Mesendoderm (in vitro differentiated cells): ENCODE measurements at regions not wholly inside any gene's neighbourhood (a gene's known extent, or its start where the extent isn't known, plus 50 kb on each side); places are given as distances from the start of the nearest gene placed in this dataset.

Experiments
- DNase-seq: peaks from one replicate; pipeline ENCODE4 v3.0.0; 2013
- H2AK5ac ChIP-seq: 2 replicates; pipeline ENCODE4 v1.6.1; 2013; ENCODE audit warnings: low read length, inconsistent platforms
- H2BK120ac ChIP-seq: 2 replicates; pipeline ENCODE4 v1.6.1; 2013; ENCODE audit warnings: low read depth, mild to moderate bottlenecking, low read length, moderate library complexity, mixed read lengths
- H2BK15ac ChIP-seq: replicated peaks from 2 replicates; pipeline ENCODE4 v1.6.1; 2013; ENCODE audit warnings: low read depth, mild to moderate bottlenecking, moderate library complexity
- H2BK5ac ChIP-seq: 2 replicates; pipeline ENCODE4 v1.6.1; 2013; ENCODE audit warnings: low read length, inconsistent platforms
- H3K18ac ChIP-seq: 2 replicates; pipeline ENCODE4 v1.6.1; 2013; ENCODE audit warnings: mild to moderate bottlenecking, low read length, mixed read lengths
- H3K23ac ChIP-seq: one replicate; pipeline ENCODE4 v1.6.1; 2013; ENCODE audit warnings: low read length
- H3K27ac ChIP-seq: 2 replicates; pipeline ENCODE4 v1.5.1; 2013; ENCODE audit warnings: low read depth, mild to moderate bottlenecking, inconsistent platforms, low read length, moderate library complexity
- H3K27me3 ChIP-seq: 2 replicates; pipeline ENCODE4 v1.6.1; 2013; ENCODE audit warnings: low read length, control low read depth, mild to moderate bottlenecking, inconsistent platforms; ENCODE audit not compliant: insufficient read depth, poor library complexity
- H3K36me3 ChIP-seq: 2 replicates; pipeline ENCODE4 v1.6.1; 2013; ENCODE audit warnings: low read length, inconsistent platforms; ENCODE audit not compliant: control insufficient read depth, insufficient read depth
- H3K4ac ChIP-seq: one replicate; pipeline ENCODE4 v1.6.1; 2013; ENCODE audit warnings: low read depth, mild to moderate bottlenecking, low read length, moderate library complexity
- H3K4me1 ChIP-seq: 2 replicates; pipeline ENCODE4 v1.6.1; 2013; ENCODE audit warnings: low read depth, low read length, inconsistent platforms; ENCODE audit not compliant: control insufficient read depth
- H3K4me2 ChIP-seq: 2 replicates; pipeline ENCODE4 v1.6.1; 2013; ENCODE audit warnings: low read length
- H3K4me3 ChIP-seq: 2 replicates; pipeline ENCODE4 v1.5.1; 2013; ENCODE audit warnings: mild to moderate bottlenecking, low read length
- H3K56ac ChIP-seq: one replicate; pipeline ENCODE4 v1.6.1; 2013; ENCODE audit warnings: low read length
- H3K79me1 ChIP-seq: 2 replicates; pipeline ENCODE4 v1.6.1; 2013; ENCODE audit warnings: low read length, inconsistent platforms
- H3K79me2 ChIP-seq: 2 replicates; pipeline ENCODE4 v1.6.1; 2013; ENCODE audit warnings: mild to moderate bottlenecking, low read length; ENCODE audit not compliant: control insufficient read depth, insufficient read depth
- H3K9ac ChIP-seq: 2 replicates; pipeline ENCODE4 v1.6.1; 2013; ENCODE audit warnings: low read length, inconsistent platforms
- H4K5ac ChIP-seq: one replicate; pipeline ENCODE4 v1.6.1; 2013; ENCODE audit warnings: low read length
- H4K8ac ChIP-seq: one replicate; pipeline ENCODE4 v1.6.1; 2013; ENCODE audit warnings: low read depth, mild to moderate bottlenecking, control low read depth, low read length, moderate library complexity
- WGBS: extraction: QIAGEN DNeasy Blood & Tissue Kit; methylation state at CpG from one replicate; pipeline ENCODE4 v1.1.7; 2013; ENCODE audit warnings: low lambda C conversion rate, missing lambda C conversion rate; ENCODE audit not compliant: insufficient coverage; ENCODE audit errors: extremely low coverage; 5-methylcytosine and 5-hydroxymethylcytosine counted together

DNA sequence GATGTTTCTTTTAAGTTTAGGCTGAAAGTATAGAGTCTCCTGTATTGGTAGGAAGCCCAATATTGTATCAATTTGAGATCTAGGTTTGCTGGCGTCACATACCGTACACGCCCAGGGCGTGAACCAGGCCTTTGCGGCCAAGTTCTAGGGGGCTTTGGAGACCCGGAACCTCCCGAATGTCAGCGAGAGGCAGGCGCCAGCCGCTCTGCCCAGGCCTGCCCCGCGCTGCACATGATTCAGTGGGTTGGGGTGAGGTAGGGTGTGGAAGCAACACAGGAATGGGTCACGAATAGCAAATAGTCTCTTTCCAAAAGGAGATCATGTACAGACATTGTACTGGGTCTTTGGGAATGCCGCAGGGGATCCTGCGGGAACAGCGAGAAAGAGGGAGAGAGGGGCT is 195.7 kb upstream of the FAT1 start:
- Histone ChIP-seq H2BK15ac (no peak overlapping the region), H3K23ac (no peak overlapping the region), H4K5ac (no peak overlapping the region), H4K8ac (no peak overlapping the region), H3K27ac (no peak overlapping the region), H2AK5ac (no peak overlapping the region), H3K18ac (no peak overlapping the region), H3K4me2 (no peak overlapping the region), H3K9ac (no peak overlapping the region), H3K79me2 (no peaks in the 10 kb centered on the region), H3K4ac (no peak overlapping the region), H2BK5ac (no peak overlapping the region), H2BK120ac (no peak overlapping the region), H3K4me3 (no peak overlapping the region), H3K4me1 (no peaks in the 10 kb centered on the region), H3K79me1 (no peaks in the 10 kb centered on the region), H3K27me3 (no peaks in the 10 kb centered on the region), H3K36me3 (no peaks in the 10 kb centered on the region), H3K56ac (no peak overlapping the region)
- WGBS = no CpG with 5 or more reads among the region's 16 CpGs
- no peak for DNase-seq

DNA sequence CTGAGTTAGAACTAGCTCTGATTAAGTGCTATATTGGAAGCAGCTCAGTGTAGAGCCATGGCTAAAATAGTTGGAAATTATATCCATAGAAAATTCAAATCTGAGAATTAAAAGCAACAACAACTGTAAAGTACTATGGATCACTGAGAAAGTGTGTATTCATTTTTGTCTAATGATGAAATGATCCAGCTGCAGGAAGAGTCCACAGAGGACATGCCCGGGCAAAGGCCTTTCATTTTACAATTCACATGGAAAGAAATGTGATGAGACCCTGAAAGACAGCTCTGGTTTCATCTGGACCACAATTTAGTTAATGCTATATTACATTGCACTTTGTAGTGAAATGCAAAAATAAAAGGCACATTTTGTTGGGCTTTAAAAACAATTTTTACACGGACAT is 196.8 kb upstream of the FAT1 start:
- Histone ChIP-seq H3K56ac (no peak overlapping the region), H3K79me1 (no peaks in the 10 kb centered on the region), H2BK5ac (no peak overlapping the region), H3K9ac (no peak overlapping the region), H3K4me1 (no peaks in the 10 kb centered on the region), H3K27ac (no peak overlapping the region), H2AK5ac (no peak overlapping the region), H3K36me3 (no peaks in the 10 kb centered on the region), H3K79me2 (no peaks in the 10 kb centered on the region), H2BK15ac (no peak overlapping the region), H2BK120ac (no peak overlapping the region), H3K4me2 (no peak overlapping the region), H3K4me3 (no peak overlapping the region), H4K8ac (no peak overlapping the region), H3K23ac (no peak overlapping the region), H3K18ac (no peak overlapping the region), H3K27me3 (no peaks in the 10 kb centered on the region), H3K4ac (no peak overlapping the region), H4K5ac (no peak overlapping the region)
- no peak for DNase-seq
- no CpG with 5 or more reads among the region's 2 CpGs for WGBS

DNA sequence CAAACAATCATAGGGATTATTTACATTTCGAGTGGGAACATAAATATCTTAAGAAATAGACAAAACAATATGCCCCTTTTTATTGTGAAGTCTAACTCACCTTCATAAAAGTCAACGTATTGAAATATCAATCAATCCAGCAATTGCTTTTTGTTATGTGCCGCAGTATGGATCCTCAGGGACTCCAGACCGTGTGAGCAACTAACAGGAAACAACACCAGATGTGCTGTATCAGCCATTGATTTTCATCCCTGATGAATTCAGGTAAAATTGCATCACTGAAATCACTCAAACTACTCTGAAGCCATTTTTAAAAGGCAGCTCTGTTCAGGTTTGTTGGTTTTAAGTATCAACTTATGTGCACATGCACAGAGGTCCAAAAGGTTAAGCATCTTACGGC is 197.3 kb upstream of the FAT1 start:
- no peak overlapping the region for H3K18ac ChIP-seq
- no peak overlapping the region for H4K5ac ChIP-seq
- DNase-seq = no peak
- H2BK15ac ChIP-seq = no peak overlapping the region
- H3K9ac ChIP-seq = no peak overlapping the region
- no peaks in the 10 kb centered on the region for H3K36me3 ChIP-seq
- no peaks in the 10 kb centered on the region for H3K79me1 ChIP-seq
- H2AK5ac ChIP-seq = no peak overlapping the region
- no peak overlapping the region for H3K4me2 ChIP-seq
- no peak overlapping the region for H4K8ac ChIP-seq
- no peak overlapping the region for H2BK120ac ChIP-seq
- no peaks in the 10 kb centered on the region for H3K4me1 ChIP-seq
- H3K4me3 ChIP-seq = no peak overlapping the region
- H2BK5ac ChIP-seq = no peak overlapping the region
- no peak overlapping the region for H3K4ac ChIP-seq
- H3K79me2 ChIP-seq = no peaks in the 10 kb centered on the region
- no peak overlapping the region for H3K23ac ChIP-seq
- no peak overlapping the region for H3K27ac ChIP-seq
- WGBS = no CpG with 5 or more reads among the region's 5 CpGs
- H3K56ac ChIP-seq = no peak overlapping the region
- no peaks in the 10 kb centered on the region for H3K27me3 ChIP-seq

DNA sequence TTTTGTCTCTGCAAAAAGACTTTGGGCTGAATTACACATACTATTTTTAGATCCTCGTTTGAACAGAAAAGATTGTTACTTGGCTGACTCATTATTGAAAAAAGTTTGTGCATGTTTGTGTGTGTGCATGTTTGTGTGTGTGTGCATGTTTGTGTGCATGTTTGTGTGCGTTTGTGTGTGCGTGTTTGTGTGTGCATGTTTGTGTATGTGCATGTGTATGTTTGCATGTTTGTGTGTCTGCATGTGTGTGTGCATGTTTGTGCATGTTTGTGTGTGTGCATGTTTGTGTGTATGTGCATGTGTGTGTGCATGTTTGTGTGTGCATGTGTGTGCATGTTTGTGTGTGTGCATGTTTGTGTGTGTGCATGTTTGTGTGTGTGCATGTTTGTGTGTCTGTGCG is 201.1 kb upstream of the FAT1 start:
- H3K36me3 ChIP-seq = no peaks in the 10 kb centered on the region
- H2BK120ac ChIP-seq = no peak overlapping the region
- H2BK5ac ChIP-seq = no peak overlapping the region
- DNase-seq = no peak
- WGBS = no CpG with 5 or more reads among the region's 4 CpGs
- no peak overlapping the region for H3K18ac ChIP-seq
- H2AK5ac ChIP-seq = no peak overlapping the region
- H3K27me3 ChIP-seq = no peaks in the 10 kb centered on the region
- H3K4me2 ChIP-seq = no peak overlapping the region
- no peaks in the 10 kb centered on the region for H3K4me1 ChIP-seq
- H4K8ac ChIP-seq = no peak overlapping the region
- no peak overlapping the region for H3K23ac ChIP-seq
- no peak overlapping the region for H3K27ac ChIP-seq
- no peak overlapping the region for H2BK15ac ChIP-seq
- no peaks in the 10 kb centered on the region for H3K79me2 ChIP-seq
- H3K4ac ChIP-seq = no peak overlapping the region
- H4K5ac ChIP-seq = no peak overlapping the region
- H3K79me1 ChIP-seq = no peaks in the 10 kb centered on the region
- no peak overlapping the region for H3K56ac ChIP-seq
- no peak overlapping the region for H3K9ac ChIP-seq
- no peak overlapping the region for H3K4me3 ChIP-seq

DNA sequence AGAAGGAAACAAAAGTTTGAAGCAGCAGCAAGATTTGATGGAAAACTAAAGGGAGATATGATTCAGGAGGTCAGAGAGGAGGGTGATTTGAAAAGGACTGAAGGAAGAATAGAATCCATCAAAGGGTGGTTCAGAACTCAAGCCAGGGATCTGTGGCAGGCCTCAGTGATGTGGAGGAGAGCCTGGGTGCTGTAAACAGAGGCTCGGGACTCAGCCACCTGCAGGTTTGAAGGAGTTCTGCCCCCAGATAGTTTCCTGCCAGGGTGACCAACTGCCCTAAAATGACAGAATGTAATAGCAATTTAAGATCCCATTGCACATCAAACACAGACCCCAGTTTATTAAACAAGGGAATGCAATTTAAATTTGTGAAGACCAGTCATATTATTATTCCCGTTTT is 204.0 kb upstream of the FAT1 start:
- no peak overlapping the region for H4K8ac ChIP-seq
- H3K4ac ChIP-seq = no peak overlapping the region
- H3K79me1 ChIP-seq = no peaks in the 10 kb centered on the region
- no peaks in the 10 kb centered on the region for H3K36me3 ChIP-seq
- H4K5ac ChIP-seq = no peak overlapping the region
- no peak overlapping the region for H3K23ac ChIP-seq
- WGBS = no CpG with 5 or more reads among the region's 2 CpGs
- H3K18ac ChIP-seq = no peak overlapping the region
- H3K56ac ChIP-seq = no peak overlapping the region
- no peak overlapping the region for H2AK5ac ChIP-seq
- H2BK5ac ChIP-seq = no peak overlapping the region
- no peak for DNase-seq
- no peak overlapping the region for H2BK120ac ChIP-seq
- H3K27ac ChIP-seq = no peak overlapping the region
- H3K4me3 ChIP-seq = no peak overlapping the region
- no peak overlapping the region for H3K9ac ChIP-seq
- H3K79me2 ChIP-seq = no peaks in the 10 kb centered on the region
- H3K27me3 ChIP-seq = no peaks in the 10 kb centered on the region
- no peak overlapping the region for H2BK15ac ChIP-seq
- H3K4me1 ChIP-seq = no peaks in the 10 kb centered on the region
- no peak overlapping the region for H3K4me2 ChIP-seq

DNA sequence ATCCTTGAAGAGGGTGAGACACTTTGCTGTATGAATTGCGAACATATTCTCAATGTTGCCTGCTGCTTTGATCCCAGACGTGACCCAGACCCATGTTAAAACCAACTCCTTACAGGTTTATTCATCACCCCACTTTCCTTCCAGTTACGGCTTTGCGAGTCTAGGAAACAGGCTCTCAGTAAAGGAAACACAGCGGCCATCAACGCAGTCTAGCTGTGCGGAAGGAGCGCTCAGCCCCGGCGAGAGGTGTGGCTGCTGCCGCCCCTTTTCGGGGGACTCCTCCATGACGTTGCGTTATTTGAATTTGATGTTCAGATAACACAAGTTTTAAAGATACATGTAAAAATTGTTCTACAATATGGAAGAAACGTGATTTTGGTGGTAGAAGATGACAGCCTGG is 206.4 kb upstream of the FAT1 start:
- no peaks in the 10 kb centered on the region for H3K36me3 ChIP-seq
- no peaks in the 10 kb centered on the region for H3K27me3 ChIP-seq
- H3K56ac ChIP-seq = no peak overlapping the region
- H3K23ac ChIP-seq = no peak overlapping the region
- H3K27ac ChIP-seq = no peak overlapping the region
- no peak overlapping the region for H2BK120ac ChIP-seq
- WGBS = 100% methylated on average over 1 of the region's 15 CpGs
- no peak overlapping the region for H3K4me3 ChIP-seq
- no peak overlapping the region for H3K4ac ChIP-seq
- no peak overlapping the region for H4K8ac ChIP-seq
- H3K4me2 ChIP-seq = no peak overlapping the region
- H3K79me2 ChIP-seq = no peaks in the 10 kb centered on the region
- no peak overlapping the region for H2AK5ac ChIP-seq
- H3K9ac ChIP-seq = no peak overlapping the region
- no peak overlapping the region for H3K18ac ChIP-seq
- no peaks in the 10 kb centered on the region for H3K79me1 ChIP-seq
- no peak for DNase-seq
- no peak overlapping the region for H4K5ac ChIP-seq
- H2BK5ac ChIP-seq = no peak overlapping the region
- no peaks in the 10 kb centered on the region for H3K4me1 ChIP-seq
- no peak overlapping the region for H2BK15ac ChIP-seq
